Left forelimb (tissue), 1 donor: ENCODE measurements at regions not wholly inside any gene's neighbourhood (a gene's known extent, or its start where the extent isn't known, plus 50 kb on each side); places are given as distances from the start of the nearest gene placed in this dataset.
A peak's percentile ranks its signal among the peaks of the same experiment; 100 is the strongest.

Experiments
- DNase-seq: peaks from one replicate; pipeline ENCODE4 v3.0.0-alpha.2; 2018; ENCODE audit warnings: low spot score

DNA sequence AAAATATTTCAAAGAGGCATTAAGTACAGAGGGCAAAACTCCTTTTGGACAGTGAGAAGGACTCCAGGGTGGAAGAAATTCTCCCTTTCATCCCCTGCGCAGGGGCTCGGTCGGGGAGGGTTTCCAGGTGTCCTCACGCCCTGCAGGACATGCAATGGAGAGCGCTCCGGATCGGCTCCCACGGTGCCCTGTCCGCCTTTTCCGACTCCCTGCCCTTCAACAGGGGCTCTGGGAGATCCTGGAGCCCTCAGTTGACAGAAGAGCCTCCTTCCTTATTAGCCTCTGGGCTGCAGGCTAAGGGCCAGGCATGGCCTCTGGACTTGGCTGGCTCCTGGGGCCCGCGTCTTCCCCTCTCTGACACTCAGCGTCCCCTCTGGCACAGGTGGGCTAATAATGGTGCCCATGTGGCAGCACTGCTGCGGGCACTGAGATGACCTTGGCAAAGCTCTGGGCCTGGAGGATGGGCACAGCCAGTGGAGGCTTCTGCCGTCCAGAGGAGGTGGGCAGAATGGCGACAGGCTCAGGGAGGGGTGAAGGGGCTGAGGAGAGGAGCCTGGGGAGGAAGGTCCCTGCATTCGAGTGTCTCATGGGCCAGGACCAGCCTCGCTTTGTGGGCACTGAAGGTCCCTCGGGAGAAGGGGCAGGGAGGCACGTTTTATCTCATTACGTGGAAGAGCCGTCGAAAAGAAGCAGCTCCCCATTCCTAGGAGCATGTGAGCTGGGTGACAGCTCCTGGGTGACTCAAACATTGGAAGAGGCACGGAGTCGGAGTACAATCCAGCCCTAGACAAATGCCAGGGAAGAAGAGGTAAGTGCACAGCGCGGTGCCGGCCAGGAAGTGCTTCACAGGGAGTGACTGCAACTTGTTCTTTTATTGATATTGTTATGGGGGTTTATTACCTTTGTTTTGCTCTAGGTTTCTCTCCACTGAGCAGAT, 161.7 kb downstream of the IRF8 start:
- no peak for DNase-seq

DNA sequence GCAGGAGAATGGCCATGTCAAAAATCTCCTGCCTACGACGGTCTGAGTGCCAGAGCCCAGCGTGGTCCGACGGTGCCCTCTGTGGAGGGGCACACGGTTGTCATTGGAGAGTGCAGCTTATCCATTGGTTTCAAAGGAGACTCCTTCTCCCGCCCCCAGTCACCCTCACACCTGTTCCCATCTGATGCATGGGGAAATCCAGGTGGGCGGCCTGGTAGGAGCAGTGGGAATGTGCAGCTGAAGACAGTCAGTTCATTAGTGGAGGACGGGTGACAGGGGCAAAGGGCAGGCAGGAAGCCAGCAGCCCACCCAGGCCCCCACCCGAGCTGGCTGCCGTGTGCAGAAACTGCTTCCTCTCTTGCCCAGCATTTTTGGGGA, 162.3 kb downstream of the IRF8 start:
- DNase-seq: no peak

DNA sequence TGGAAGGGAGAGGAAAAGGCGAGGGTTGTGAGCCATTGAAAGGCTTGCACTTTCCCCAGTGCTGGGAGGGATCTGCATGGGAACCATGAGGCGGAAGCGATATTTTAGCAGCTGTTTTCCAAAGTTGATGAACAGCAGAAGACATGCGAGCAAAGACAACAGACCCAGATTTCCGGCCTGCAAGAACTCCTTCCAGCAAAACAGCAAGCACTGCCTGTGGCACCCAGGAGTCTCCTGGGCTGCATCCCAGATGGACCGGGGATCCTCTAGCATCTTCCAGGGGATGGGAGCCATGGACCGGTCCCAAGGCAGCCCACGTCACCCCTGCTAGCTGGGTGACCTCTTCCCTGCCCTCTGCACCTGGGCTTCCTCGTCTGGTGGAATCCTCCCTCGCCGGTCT, 162.8 kb downstream of the IRF8 start:
- DNase-seq: no peak

DNA sequence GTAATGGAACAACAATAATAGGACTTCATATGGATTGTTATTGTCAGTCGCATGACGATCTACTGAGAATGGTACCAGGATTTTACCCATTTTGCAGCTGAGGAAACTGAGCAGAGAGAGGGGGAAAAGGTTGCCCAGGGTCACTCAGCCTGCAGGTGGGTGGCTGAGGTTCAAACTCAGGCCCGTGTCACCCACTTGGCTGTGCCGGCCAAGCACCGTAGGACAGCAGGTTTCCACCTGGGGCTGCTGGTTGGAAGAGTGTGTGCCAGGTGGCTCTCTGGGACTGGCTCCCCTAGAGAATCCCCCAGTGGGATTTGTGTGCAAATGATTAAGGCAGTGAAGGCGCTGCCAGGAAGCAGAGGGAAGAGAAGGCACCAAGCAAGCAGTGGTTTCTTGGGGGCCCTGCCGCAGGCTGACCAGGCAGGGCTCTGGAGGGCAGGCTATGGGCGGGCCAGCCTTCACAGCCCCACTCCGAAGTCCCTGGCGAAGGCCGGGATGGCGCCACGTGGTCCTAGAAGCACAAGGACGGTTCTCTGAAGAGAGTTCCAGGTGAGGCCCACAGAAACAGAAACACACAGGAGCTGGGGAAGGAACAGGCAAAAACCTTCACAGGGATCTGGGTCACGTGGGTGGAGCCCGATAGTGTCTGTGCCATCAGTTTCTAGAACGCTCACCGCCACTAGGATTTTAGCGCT, 163.5 kb downstream of the IRF8 start:
- no peak for DNase-seq

DNA sequence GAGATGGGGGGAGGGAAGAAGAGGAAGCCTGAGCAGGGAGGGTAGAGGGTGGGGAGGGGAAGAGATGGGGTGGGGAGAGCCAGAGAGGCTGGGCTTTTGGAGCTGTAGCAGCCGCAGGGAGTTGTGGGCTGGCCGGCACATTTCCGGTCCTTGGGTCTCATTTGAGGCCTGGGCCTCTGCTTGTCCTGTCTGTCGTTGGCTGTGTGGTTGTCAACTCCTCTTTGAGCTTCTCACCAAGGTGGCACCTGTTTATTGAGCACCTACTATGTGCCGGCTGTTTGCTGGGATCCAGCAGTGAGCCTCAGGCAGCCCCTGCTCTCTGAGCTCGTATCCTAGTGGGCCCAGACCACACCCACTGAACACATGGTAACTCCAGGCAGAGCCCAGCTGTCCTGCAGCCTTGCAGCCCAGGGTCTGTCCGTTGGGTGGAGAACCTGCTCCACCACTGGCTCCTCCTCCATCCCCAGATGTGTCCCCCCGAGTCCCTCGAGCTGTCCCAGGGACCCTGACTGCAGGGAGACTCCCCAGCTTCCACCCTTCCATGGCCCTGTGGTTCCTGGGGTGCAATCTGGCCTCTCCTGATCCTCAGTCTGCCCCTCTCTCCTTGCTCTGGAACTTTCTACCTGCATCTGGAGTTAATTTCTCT, 164.9 kb downstream of the IRF8 start:
- no peak for DNase-seq

DNA sequence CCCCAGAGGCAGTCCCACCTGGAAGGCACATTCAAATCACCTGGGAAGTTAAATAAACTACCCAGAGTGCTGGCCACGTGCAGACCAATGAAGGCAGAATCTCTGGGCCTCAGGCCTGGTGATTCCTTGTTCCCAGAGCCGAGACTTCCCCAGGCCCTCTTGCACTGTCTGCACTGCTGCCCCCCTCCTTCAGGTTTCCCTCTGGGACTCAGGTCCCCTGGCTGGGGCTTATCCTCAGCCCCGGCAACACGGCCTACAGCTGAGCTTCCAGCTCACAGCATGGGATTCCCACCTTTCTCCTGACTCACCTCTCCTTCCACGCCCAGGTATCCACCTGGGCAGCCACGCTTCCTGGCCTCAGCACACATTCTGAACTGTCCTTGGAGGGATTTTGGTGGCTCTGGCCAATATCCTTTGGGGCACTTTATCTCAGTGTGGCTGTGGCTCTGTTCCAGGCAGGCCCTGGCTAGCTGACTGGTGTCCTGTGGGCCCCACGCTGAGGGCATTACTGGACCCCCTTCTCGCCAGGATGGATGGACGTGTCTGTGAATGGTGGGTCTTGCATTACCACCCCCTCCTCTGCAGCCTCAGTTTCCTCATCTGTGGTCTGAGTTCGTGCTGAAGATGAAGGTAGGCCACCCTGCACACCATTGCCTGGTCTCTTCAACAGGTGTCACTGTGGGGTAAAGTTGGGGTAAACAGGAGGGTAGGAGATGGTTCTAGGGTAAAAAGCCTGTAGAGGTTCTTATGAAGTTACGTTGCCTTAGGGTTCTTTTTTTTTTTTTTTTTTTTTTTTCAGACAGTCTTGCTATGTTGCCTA, 165.7 kb downstream of the IRF8 start:
- no peak for DNase-seq

DNA sequence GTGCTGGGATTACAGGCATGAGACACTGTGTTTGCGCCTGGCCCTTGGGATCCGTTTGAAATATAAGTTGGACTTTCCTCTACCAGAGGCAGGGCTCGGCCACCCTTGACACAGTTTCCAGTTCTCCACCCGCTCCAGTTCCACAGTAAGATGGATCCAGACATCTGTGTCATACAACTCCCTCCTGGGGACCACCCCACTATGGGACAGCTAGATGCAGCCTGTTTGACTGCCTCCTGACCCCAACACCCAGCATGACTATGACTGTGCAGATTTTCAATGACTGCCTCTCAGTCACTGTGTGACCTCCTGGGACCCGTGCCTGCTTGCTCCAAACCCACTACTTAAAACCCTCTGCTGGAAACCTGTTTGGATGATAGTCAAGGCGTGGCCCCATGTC, 166.7 kb downstream of the IRF8 start:
- no peak for DNase-seq

DNA sequence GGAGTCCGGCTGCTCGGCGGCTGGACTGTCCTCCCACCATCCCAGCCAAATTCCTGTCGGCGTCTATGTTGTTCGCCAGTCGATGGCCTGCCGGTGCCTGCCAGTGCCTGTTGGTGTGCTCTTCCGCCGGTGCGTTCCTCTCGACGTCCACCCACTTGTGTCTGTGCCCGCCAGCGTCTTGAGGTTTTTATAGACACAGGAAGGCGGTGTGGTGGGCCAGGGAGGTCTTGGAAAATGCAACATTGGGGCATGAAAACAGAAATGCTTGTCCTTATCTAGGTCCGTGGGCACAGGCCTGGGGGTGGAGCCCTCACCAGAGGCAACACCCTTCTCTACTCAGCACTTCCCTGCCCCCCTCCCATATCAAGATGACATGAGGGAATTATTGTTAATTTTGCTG, 167.8 kb downstream of the IRF8 start:
- DNase-seq: no peak

DNA sequence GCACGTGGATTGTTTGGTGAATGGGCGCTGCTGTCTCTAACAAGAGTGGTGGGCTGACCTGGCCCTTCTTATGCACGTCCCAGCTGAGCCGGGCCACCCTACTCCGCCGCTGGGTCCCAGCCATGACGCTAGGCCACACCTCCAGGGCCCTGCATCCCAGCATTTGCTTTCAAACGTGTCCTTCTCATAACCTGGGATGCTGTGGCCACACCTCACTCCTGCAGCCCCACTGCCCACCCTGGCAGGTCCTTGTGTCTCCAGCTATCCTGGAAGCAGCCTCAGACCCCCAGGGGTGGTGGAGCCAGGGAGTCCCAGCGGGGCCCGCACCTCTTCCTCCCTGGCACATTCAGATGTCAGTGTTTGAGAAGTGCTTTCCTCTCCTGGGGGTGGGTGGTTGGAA, 168.6 kb downstream of the IRF8 start:
- DNase-seq: no peak

DNA sequence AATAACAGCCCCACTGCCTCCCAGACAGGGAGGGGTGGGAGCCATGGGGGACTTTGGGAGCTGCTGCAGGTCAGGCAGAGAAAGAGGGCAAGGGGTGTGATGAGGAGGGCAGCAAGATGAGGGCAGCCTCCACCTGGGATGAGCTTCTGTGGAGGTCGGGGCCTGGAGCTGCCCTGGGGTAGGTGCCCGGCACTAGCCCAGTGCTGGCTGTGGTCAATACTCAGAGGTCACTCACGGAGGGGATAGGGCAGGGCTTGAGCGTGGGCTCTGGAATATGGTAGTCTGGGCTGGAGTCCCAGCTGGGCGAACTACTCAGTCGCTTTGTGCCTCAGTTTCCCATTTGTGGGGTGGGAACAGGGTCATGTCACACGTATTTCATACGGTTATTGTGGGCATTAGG, 169.0 kb downstream of the IRF8 start:
- DNase-seq: no peak

DNA sequence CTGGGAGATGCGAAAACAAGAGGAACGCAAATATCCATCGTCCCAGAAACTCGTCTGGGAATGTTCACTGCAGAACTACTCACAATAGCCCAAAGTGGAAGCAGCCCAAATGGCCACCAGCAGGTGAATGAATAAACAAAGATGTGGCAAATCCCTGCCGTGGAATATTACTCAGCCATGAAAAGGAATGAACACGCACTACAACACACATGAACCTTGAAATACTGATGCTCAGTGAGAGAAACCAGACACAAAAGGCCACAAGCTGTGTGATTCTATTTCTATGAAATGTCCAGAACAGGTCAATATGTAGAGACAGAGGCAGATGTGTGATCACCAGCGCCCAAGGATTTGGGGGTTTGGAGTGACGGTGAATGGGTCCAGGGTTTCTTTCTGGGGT, 169.8 kb downstream of the IRF8 start:
- DNase-seq: no peak

DNA sequence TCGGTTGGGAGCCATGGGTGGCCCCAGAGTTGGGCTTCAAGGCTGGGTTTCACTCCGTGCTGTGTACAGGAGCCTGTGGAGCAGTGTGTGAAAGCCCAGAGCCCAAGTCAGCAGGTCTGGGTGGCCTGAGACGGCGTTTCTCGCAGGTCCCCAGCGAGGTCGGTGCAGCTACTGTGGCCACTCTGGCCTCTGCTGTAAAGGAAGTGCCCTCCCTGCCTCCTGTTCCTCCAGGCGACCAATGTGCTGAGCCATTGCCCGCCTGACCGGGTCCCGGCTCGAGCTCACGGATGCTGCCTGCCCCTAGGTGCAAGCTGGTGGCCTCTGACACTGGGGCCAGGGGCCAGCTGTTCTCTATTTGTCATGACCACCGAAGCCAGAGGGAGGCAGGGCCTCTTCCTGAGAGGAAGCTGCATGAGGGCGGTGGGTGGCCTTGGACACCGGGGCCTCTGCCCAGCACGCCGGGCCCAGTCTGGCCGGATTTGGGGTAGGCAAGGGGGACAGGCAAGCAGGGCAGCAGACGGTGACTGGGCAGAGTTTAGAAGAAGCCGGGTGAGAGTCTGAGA, 170.9 kb downstream of the IRF8 start:
- no peak for DNase-seq

DNA sequence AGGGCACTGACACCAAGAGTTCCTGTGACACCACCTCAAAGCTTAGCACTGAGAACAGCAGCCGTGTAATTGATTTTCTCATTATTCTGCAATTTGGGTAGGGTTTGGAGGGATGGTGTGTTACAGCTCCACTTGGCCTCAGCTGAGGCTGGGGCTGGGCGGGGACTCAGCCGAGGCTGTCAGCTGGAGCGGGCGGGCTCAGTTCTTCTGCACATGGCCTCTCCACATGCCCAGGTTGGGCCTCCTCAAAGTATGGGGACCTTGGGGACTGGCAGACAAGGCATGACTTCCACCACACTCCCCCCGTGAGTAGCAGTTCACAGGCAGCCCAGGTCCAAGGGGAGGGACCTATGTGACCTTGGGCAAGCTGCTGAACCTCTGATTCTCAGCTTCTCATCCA, 171.5 kb downstream of the IRF8 start:
- no peak for DNase-seq

DNA sequence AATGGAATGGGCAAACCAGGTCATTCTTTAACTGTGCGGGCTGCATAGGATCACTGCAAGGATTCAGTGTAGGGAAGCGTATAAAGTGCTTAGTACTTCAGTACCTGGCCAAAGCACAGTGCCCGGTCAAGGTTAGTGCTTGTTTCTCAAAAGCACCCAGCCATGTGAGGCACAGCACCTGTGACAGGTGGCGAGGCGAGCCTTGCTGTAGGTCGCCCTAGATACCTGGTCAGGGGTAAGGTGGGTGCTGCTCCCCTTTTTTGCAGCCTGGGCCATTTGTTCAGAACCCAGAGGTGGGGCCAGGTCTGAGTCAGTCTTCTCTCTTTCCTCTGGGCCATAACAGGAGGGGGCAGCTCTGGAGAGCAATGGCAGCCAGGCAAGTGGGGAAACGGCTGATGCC, 172.0 kb downstream of the IRF8 start:
- DNase-seq: no peak

DNA sequence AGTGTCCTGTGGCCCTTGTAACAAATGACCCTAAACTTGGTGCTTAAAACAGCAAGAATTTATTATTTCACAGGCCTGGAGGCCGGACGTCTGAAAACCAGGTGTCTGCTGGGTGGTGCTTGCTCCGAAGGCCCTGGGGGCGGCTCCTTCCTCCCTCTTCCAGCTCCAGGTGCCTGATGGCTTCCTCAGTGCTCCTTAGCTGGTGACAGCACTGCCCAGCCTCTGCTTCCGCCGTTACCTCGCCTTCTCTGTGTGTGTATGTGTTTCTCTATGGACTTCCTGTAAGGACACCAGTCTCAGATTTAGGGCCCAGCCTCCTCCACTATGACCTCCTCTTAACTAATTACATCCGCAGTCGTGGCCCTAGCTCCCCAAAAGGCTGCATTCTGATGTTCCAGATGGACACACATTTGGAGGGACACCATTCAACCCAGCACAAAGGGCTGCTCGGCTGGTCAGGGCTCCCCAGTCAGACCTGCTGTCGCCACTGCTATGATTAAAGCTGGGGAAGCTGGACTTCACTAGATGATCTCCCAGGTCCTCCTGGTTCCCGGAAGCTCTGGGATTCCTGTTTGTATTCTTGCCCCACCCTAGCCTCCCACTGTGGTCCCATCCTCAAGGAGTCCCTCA, 172.8 kb downstream of the IRF8 start:
- no peak for DNase-seq

DNA sequence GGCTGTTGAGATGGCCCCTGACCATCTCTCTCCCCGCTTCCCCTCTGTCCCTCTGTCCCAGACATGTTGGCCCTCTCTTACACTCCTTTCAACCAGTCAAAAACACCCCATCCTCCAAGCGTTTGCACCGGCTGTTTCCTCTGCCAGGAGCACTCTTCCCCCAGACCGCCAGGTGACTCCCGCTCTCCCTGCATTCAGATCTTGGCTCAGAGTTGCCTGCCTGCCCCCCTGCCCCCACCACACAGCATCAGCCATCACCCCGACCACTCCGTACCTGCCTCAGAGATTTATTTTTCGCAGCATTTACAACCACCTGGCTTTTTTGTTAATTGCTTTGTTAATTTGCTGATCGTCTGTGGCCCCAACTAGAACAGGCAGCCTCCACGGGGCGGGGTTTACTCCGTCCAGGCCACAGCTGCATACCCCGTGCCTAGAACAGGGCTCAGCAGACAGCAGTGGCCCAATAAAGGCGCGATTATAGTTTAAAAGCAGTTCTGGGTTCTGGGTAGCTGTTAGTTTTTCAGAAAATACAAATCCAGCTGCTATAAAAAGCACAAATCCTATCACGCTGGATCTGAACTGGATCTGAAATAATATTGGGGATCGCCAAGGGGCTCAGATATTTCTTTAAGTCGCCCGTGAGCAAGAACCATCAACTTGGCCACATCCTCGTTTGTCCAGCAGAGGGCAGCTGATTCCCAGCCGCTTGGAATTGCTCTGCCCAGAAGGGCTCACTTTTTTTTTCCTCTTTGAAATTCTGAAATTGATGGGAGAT, 173.6 kb downstream of the IRF8 start:
- no peak for DNase-seq

DNA sequence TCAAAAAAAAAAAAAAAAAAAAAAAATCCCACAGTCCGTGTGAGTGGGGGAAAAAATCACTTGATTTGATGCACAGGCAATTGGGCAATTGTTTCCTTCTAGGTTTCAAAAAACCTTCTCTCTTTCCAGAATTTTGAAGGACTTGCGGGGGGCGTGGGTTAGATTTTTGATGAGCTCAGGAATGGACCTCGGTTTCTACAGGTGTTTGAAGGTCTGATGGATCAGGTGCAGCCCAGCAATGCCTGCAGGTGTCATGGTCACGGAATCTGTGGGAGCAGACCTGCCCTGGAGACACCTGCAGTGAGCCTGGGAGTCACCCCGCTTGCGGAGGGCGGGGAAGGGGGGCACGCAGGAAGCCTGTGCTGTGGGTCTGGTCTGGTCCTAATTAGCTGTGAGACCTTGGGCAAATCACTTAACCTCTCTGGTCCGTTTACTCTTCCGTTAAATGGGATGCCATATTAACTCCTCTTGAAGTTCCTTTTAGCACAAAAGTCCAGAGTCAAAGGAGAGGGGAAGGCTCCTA, 174.2 kb downstream of the IRF8 start:
- DNase-seq: no peak

DNA sequence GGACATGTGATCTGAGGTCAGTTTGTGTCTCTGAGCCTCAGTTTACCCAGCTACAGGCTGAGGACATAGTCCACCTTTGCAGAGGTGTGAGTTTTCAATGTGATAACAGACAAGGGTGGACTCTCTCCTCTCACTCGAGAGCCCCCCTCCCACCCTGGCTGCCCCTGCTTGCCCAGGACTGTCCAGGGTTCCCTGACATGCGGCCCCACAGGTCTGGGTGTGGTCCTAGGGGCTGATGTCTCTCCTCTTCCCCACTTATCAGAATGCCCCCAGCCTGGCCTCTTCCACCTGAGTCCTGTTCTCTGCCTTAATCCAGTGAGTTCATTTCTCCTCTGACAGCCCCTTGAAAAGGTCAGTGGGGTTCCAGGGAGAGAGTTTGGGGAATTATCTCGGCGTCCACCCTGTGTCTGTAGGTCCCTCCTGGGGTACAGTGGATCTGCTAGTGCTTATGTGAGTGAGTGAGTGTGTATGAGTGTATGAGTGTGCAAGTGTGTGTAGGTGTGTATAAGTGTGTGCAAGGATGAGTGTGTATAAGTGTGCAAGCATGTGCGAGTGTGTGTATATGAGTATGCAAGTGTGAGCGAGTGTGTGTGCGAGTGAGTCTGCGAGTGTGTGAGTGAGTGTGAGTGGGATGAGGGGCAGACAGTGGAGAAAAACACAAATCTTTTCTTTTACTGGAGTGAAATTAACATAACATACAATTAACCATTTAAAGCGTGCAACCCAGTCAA, 175.0 kb downstream of the IRF8 start:
- DNase-seq: peak; percentile 8

DNA sequence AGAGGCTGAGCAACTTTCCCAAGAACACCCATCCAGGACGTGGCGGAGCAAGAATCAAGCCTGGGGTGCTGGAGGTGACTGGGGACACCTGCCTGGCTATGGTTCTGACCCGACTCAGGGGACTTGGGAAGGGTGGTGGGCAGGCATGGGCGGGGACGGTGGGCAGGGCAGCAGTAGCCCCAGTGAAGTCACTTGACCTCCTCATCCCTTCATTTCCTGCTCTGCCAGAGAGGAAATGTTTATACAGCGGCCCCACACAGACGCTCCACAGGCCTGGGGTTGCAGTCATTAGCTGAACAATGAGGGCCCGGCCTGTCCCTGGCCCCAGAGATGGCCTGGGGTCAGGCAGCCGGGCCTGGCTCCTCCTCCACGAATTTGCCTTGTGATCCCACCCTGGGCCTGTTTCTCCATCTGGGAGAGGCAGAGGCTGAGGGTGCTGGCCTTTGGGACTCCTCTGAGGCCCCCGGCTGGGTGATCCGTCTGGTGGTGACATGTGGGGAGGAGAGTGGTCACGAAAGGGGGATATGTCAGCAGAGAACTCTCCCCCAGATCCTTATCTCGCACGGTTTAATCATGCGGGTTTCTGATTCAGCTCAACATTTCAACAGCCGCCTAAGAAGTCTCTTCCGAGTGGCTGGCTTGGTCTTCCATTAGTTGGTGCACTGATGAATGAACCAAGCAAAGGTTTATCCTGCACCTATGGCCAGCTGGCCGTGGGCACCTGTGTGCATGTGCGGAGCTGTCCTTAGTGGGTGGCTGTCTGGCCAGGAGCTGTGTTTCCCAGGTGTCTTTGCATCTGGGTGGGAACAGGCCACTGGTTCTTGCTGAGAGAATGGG, 175.9 kb downstream of the IRF8 start:
- peak; percentile 46 for DNase-seq
